Calu3 (cell line): ENCODE measurements at regions not wholly inside any gene's neighbourhood (a gene's known extent, or its start where the extent isn't known, plus 50 kb on each side); places are given as distances from the start of the nearest gene placed in this dataset.

Experiments
- BruUV-seq: library from RNA; stranded (reverse); fragments of 400-500 nt; replicated peaks from 2 replicates; lab custom pipeline; 2021; lab: Mats Ljungman, UMichigan
- CTCF ChIA-PET: fragments of 300-600 bp; sonication (Branson Sonifier 250); formaldehyde crosslinking; loops from one replicate; lab custom pipeline; 2022; ENCODE audit warnings: antibody characterized with exemption; lab: Charles Lee
- DNase-seq: peaks from one replicate; pipeline ENCODE4 v3.0.0; 2022
- H3K27ac Mint-ChIP-seq: one replicate; pipeline ENCODE4 v1.8.0; 2022; ENCODE audit warnings: mixed read lengths; ENCODE audit not compliant: unreplicated experiment
- H3K27me3 Mint-ChIP-seq: one replicate; pipeline ENCODE4 v1.8.0; 2022; ENCODE audit warnings: mixed read lengths; ENCODE audit not compliant: unreplicated experiment
- H3K36me3 Mint-ChIP-seq: one replicate; pipeline ENCODE4 v1.8.0; 2022; ENCODE audit warnings: mild to moderate bottlenecking, moderate library complexity, mixed read lengths; ENCODE audit not compliant: insufficient read depth, unreplicated experiment
- H3K4me1 Mint-ChIP-seq: one replicate; pipeline ENCODE4 v1.8.0; 2022; ENCODE audit warnings: mild to moderate bottlenecking, low read depth, mixed read lengths; ENCODE audit not compliant: unreplicated experiment
- H3K4me3 Mint-ChIP-seq: one replicate; pipeline ENCODE4 v1.8.0; 2022; ENCODE audit warnings: mild to moderate bottlenecking, low read depth, moderate library complexity, mixed read lengths; ENCODE audit not compliant: unreplicated experiment
- H3K9me3 Mint-ChIP-seq: one replicate; pipeline ENCODE4 v1.8.0; 2022; ENCODE audit warnings: low read depth, mixed read lengths; ENCODE audit not compliant: unreplicated experiment
- intact Hi-C: fragments of 100-400 bp; cut with micrococcal nuclease; formaldehyde crosslinking; loops from one replicate; pipeline ENCODE4 v1.10.0; 2022; ENCODE audit not compliant: unreplicated experiment
- TF ChIP-seq, protein P1 (sequence below): fragments of 200-600 bp; IDR thresholded peaks from one replicate; pipeline ENCODE4 v1.8.0; 2022; ENCODE audit warnings: antibody characterized with exemption; ENCODE audit not compliant: unreplicated experiment

DNA sequence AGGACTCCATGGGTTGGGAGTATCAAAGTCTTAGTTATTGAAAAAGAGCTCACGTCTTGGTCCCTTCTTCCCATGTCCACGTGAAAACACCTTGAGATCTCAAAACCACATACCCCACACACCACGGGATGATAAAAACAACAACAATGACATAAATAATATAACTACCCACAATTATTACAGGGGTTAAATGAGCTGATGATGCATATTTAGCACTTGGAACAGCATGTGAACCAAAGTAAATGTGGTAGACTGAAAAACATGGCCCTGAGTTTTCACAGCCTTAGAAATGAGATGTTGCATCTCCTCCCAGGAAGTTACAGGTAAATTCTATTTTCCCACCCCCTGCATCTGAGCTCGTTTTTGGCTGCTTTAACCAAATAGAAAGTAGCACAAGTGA, 208.9 kb downstream of the C16orf95 start:
- H3K4me1 Mint-ChIP-seq = no peaks in the 10 kb centered on the region
- H3K27ac Mint-ChIP-seq = no peak overlapping the region
- no peak overlapping the region for H3K4me3 Mint-ChIP-seq
- BruUV-seq = no TSS peak
- intact Hi-C loops = no loop called here
- no peak for DNase-seq
- peaks cover 100% of the 10 kb centered on the region for H3K27me3 Mint-ChIP-seq
- H3K9me3 Mint-ChIP-seq = peaks cover 3% of the 10 kb centered on the region
- CTCF ChIA-PET = no interaction called here
- TF ChIP-seq, protein P1, sequence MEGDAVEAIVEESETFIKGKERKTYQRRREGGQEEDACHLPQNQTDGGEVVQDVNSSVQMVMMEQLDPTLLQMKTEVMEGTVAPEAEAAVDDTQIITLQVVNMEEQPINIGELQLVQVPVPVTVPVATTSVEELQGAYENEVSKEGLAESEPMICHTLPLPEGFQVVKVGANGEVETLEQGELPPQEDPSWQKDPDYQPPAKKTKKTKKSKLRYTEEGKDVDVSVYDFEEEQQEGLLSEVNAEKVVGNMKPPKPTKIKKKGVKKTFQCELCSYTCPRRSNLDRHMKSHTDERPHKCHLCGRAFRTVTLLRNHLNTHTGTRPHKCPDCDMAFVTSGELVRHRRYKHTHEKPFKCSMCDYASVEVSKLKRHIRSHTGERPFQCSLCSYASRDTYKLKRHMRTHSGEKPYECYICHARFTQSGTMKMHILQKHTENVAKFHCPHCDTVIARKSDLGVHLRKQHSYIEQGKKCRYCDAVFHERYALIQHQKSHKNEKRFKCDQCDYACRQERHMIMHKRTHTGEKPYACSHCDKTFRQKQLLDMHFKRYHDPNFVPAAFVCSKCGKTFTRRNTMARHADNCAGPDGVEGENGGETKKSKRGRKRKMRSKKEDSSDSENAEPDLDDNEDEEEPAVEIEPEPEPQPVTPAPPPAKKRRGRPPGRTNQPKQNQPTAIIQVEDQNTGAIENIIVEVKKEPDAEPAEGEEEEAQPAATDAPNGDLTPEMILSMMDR = no peak
- H3K36me3 Mint-ChIP-seq = no peaks in the 10 kb centered on the region

DNA sequence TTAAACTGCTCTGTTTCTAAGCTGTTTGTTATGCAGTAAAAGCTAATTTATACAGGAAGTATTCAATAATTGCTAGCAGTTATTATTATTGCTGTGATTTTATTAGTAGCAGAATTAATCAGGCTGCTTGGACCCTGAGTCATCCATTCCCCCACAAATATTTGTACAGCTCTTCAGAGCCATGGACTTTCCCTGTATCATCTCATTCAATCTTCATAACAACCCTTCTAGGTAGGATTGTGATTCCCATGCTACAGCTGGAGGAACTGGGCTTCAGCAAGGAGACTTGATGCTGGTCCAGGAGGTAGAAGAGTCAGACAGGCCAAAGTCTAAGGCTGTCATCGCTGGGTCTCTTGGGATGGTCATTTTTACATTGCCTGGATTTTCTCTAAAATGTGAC, 208.3 kb downstream of the C16orf95 start:
- TF ChIP-seq, protein P1 = no peak
- H3K4me1 Mint-ChIP-seq = no peaks in the 10 kb centered on the region
- no TSS peak for BruUV-seq
- H3K27ac Mint-ChIP-seq = no peak overlapping the region
- H3K27me3 Mint-ChIP-seq = peaks cover 100% of the 10 kb centered on the region
- no peaks in the 10 kb centered on the region for H3K36me3 Mint-ChIP-seq
- H3K4me3 Mint-ChIP-seq = no peak overlapping the region
- H3K9me3 Mint-ChIP-seq = peaks cover 3% of the 10 kb centered on the region
- DNase-seq = no peak
- intact Hi-C loops = no loop called here
- CTCF ChIA-PET = no interaction called here

DNA sequence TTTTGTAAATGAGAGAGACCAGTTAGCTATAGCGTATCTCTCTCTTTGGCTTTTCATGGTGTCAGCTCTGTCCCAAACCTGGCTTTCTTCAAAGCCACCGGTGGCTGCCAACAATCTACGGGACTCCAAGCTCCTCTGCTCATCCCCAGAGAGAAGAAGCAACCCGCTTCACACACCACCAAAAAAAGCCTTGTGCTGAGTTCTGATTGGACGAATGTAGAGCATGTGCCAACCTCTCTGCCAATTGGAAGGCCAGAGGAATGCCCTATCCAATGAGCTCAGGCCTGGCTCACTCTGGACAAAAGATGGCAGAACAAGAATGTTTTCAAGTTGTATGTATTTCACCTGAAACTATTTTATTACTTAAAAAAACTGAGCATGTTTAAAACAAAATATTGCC, 202.4 kb downstream of the C16orf95 start:
- BruUV-seq = no TSS peak
- peaks cover 3% of the 10 kb centered on the region for H3K9me3 Mint-ChIP-seq
- CTCF ChIA-PET = no interaction called here
- DNase-seq = no peak
- no peaks in the 10 kb centered on the region for H3K36me3 Mint-ChIP-seq
- intact Hi-C loops = no loop called here
- no peak overlapping the region for H3K27ac Mint-ChIP-seq
- TF ChIP-seq, protein P1 = no peak
- H3K4me1 Mint-ChIP-seq = no peaks in the 10 kb centered on the region
- H3K4me3 Mint-ChIP-seq = no peak overlapping the region
- peaks cover 87% of the 10 kb centered on the region for H3K27me3 Mint-ChIP-seq

DNA sequence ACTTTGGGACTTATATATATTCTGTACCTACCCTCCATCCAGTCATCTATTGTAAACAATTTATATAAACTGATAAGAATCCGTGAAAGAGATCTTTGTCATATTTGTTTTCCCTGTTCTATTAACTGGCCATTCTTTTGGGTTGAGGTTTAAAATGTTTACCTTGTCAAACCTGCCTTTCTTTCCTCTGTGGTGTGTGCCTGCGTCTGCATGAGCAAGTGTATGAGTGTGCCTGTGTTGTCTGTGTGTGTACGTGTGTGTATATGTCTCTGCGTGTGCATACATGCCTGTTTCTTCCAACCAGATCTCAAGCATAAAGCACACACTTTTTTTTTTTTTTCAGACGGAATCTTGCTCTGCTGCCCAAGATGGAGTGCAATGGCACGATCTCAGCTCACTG, 201.5 kb downstream of the C16orf95 start:
- Mint-ChIP-seq H3K4me1 (no peaks in the 10 kb centered on the region), H3K27ac (no peak overlapping the region), H3K27me3 (peaks cover 87% of the 10 kb centered on the region), H3K36me3 (no peaks in the 10 kb centered on the region), H3K9me3 (peaks cover 3% of the 10 kb centered on the region), H3K4me3 (no peak overlapping the region)
- TF ChIP-seq, protein P1 = no peak
- BruUV-seq = no TSS peak
- CTCF ChIA-PET = no interaction called here
- intact Hi-C loops = no loop called here
- DNase-seq = no peak
